CD4-positive, CD25-positive, alpha-beta regulatory T cell (primary cell): ENCODE measurements at regions not wholly inside any gene's neighbourhood (a gene's known extent, or its start where the extent isn't known, plus 50 kb on each side); places are given as distances from the start of the nearest gene placed in this dataset.

Source experiments
- ATAC-seq, 2 donors: fragments of 150-1000 bp; cut with Tn5 transposase; one replicate each; pipeline ENCODE4 v1.10.0; 2021; ENCODE audit warnings: low read depth in 2 of 2, moderate number of reproducible peaks in 2 of 2, moderate library complexity in 1 of 2
- DNase-seq, 3 donors: peaks; one replicate each; pipeline versions ENCODE4 v3.0.0 to v3.0.0-alpha.2; 2012 to 2022; ENCODE audit warnings: mixed read lengths in 1 of 3
- H3K27ac ChIP-seq: one replicate; pipeline ENCODE4 v1.7.0; 2013; ENCODE audit warnings: mild to moderate bottlenecking, low read length; ENCODE audit not compliant: insufficient read depth, poor library complexity, severe bottlenecking
- H3K27me3 ChIP-seq: one replicate; pipeline ENCODE4 v1.7.0; 2013; ENCODE audit warnings: low read length; ENCODE audit not compliant: control insufficient read depth, insufficient read depth
- H3K36me3 ChIP-seq: one replicate; pipeline ENCODE4 v1.7.0; 2013; ENCODE audit warnings: mild to moderate bottlenecking, low read length, moderate library complexity; ENCODE audit not compliant: control insufficient read depth, insufficient read depth
- H3K4me1 ChIP-seq: 2 replicates; pipeline ENCODE4 v1.7.0; 2013; ENCODE audit warnings: mild to moderate bottlenecking, low read length; ENCODE audit not compliant: insufficient read depth, control insufficient read depth, poor library complexity, severe bottlenecking
- H3K4me3 ChIP-seq: one replicate; pipeline ENCODE4 v1.7.0; 2013; ENCODE audit warnings: low read depth, mild to moderate bottlenecking, low read length, moderate library complexity
- H3K9me3 ChIP-seq, 2 experiments: 1 replicate in 1 of 2; 2 replicates in 1 of 2; pipeline ENCODE4 v1.7.0; 2013; ENCODE audit warnings: low read length in 2 of 2, mild to moderate bottlenecking in 1 of 2, moderate library complexity in 1 of 2; ENCODE audit not compliant: control insufficient read depth in 2 of 2
- H3K27ac Mint-ChIP-seq, 3 donors: one replicate each; pipeline ENCODE4 v1.8.0; 2020 to 2022; ENCODE audit warnings: mild to moderate bottlenecking in 3 of 3, mixed read lengths in 3 of 3, moderate library complexity in 2 of 3
- H3K27me3 Mint-ChIP-seq: one replicate; pipeline ENCODE4 v1.8.0; 2022; ENCODE audit warnings: mild to moderate bottlenecking, mixed read lengths
- H3K36me3 Mint-ChIP-seq: one replicate; pipeline ENCODE4 v1.8.0; 2020; ENCODE audit warnings: mixed read lengths
- H3K4me1 Mint-ChIP-seq, 4 donors: one replicate each; pipeline ENCODE4 v1.8.0; 2020 to 2022; ENCODE audit warnings: mixed read lengths in 4 of 4, mild to moderate bottlenecking in 1 of 4
- H3K4me3 Mint-ChIP-seq, 4 donors: one replicate each; pipeline ENCODE4 v1.8.0; 2020 to 2022; ENCODE audit warnings: mild to moderate bottlenecking in 4 of 4, mixed read lengths in 4 of 4, moderate library complexity in 3 of 4
- H3K9me3 Mint-ChIP-seq, 7 donors: one replicate each; pipeline ENCODE4 v1.8.0; 2020 to 2022; ENCODE audit warnings: mixed read lengths in 7 of 7, mild to moderate bottlenecking in 3 of 7, moderate library complexity in 2 of 7

DNA sequence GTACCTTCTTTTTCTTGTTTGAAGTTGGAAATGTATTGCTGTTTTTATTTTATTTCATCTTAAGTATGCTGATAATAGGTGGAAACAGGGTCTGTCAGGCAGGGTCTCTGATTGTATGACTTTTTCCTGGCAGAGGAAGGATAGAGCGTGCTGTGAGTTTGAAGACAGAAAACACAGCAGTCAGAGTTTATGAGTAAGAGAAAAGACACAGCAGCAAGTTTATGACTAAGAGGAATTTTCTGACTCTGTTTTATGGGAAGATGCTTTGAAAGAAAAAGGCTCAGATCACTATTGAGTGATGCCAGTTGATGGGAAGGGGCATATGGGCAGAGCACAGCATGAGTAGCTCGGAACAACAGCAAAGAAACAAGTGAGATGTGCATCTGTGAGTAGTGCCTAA lies 379.1 kb downstream of the MEIS1 start:
- Histone ChIP-seq H3K27ac (no peak overlapping the region), H3K9me3 (no peaks in the 10 kb centered on the region), H3K4me3 (no peak overlapping the region), H3K36me3 (no peaks in the 10 kb centered on the region), H3K4me1 (no peaks in the 10 kb centered on the region), H3K27me3 (no peaks in the 10 kb centered on the region)
- no peaks in the 10 kb centered on the region for H3K36me3 Mint-ChIP-seq
- no peak overlapping the region for H3K27ac Mint-ChIP-seq
- peaks cover 0 to 7% (median 0%) of the 10 kb centered on the region in 7 donors for H3K9me3 Mint-ChIP-seq
- ATAC-seq, result no peak
- no peak for DNase-seq
- H3K4me1 Mint-ChIP-seq, result no peaks in the 10 kb centered on the region
- no peaks in the 10 kb centered on the region for H3K27me3 Mint-ChIP-seq
- no peak overlapping the region for H3K4me3 Mint-ChIP-seq

DNA sequence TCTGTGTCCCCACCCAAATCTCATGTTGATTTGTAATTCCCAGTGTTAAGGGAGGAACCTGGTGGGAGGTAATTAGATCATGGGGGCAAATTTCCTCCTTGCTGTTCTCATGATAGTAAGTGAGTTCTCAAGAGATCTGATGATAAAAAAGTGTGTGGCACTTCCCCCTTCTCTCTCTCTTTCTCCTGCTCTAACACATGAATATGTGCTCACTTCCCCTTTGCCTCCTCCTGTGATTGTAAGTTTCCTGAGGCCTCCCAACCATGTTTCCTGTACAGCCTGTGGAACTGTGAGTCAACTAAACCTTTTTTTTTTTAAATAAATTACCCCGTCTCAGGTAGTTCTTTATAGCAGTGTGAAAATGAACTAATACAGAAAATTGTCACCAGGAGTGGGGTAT lies 380.0 kb downstream of the MEIS1 start:
- Mint-ChIP-seq H3K36me3 (no peaks in the 10 kb centered on the region), H3K4me1 (no peaks in the 10 kb centered on the region)

GRCh38 chr2:66815886-66816285 lies 381.0 kb downstream of the MEIS1 start:
- Histone ChIP-seq H3K27me3 (no peaks in the 10 kb centered on the region), H3K27ac (no peak overlapping the region), H3K4me3 (no peak overlapping the region), H3K9me3 (no peaks in the 10 kb centered on the region), H3K4me1 (no peaks in the 10 kb centered on the region), H3K36me3 (no peaks in the 10 kb centered on the region)
- Mint-ChIP-seq H3K36me3 (no peaks in the 10 kb centered on the region), H3K27me3 (no peaks in the 10 kb centered on the region), H3K9me3 (peaks cover 0 to 6% (median 2%) of the 10 kb centered on the region in 7 donors), H3K4me1 (no peaks in the 10 kb centered on the region), H3K4me3 (no peak overlapping the region), H3K27ac (no peak overlapping the region)
- ATAC-seq (no peak), DNase-seq (no peak)

More for the DNA sequence above, 380.0 kb downstream of the MEIS1 start:
- ATAC-seq (no peak), DNase-seq (no peak)
- Histone ChIP-seq H3K27ac (no peak overlapping the region), H3K9me3 (no peaks in the 10 kb centered on the region), H3K27me3 (no peaks in the 10 kb centered on the region), H3K4me3 (no peak overlapping the region), H3K4me1 (no peaks in the 10 kb centered on the region), H3K36me3 (no peaks in the 10 kb centered on the region)
- no peak overlapping the region for H3K4me3 Mint-ChIP-seq
- H3K27ac Mint-ChIP-seq, result no peak overlapping the region
- no peaks in the 10 kb centered on the region for H3K27me3 Mint-ChIP-seq
- peaks cover 0 to 7% (median 2%) of the 10 kb centered on the region in 7 donors for H3K9me3 Mint-ChIP-seq

DNA sequence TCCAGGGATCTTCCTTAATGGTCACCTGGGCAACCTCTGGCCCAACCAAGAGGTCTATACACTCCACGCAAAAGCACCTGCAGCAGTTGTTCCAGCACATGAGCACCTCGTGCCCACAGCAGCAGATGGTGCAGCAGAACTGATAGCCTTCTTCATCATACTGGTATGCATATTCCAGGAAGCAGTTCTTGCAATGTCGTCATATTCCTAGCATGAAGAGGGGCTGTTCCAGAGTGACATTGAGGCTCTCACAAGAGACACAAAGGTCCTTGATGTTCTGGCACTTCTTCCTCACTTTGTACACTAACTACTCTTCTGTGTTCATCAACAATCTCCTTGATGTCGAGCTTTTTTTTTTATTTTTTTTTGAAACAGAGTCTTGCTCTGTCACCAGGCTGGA lies 386.2 kb downstream of the MEIS1 start:
- no peak overlapping the region for H3K4me3 ChIP-seq
- no peaks in the 10 kb centered on the region for H3K4me1 ChIP-seq
- DNase-seq (no peak), ATAC-seq (no peak)
- H3K9me3 Mint-ChIP-seq, result peaks cover 0 to 10% (median 3%) of the 10 kb centered on the region in 7 donors
- no peaks in the 10 kb centered on the region for H3K9me3 ChIP-seq
- H3K4me1 Mint-ChIP-seq, result no peaks in the 10 kb centered on the region
- H3K36me3 Mint-ChIP-seq, result no peaks in the 10 kb centered on the region
- H3K27ac Mint-ChIP-seq, result no peak overlapping the region
- H3K36me3 ChIP-seq, result no peaks in the 10 kb centered on the region
- no peaks in the 10 kb centered on the region for H3K27me3 ChIP-seq
- H3K27me3 Mint-ChIP-seq, result no peaks in the 10 kb centered on the region
- no peak overlapping the region for H3K27ac ChIP-seq
- no peak overlapping the region for H3K4me3 Mint-ChIP-seq

DNA sequence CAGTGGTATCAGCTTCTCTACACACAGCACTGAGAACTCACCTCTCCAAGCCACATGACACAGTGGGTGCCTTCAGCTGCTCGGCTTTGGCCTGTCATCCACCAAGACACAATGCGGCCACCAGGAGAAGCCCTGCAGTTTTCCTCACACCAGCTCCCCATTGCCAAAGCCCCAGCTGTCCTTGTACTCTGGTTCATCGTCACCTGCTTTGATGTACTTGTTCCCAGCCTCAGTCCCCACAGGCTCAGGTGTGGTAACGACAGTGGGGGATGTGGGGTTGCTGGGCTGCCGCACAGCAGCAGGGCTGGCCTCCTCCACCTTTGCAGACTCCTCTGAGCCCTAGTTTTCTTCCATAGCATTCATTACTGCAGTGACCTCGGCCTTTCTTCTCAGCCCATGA lies 387.3 kb downstream of the MEIS1 start:
- Mint-ChIP-seq H3K9me3 (peaks cover 0 to 8% (median 2%) of the 10 kb centered on the region in 7 donors), H3K36me3 (no peaks in the 10 kb centered on the region), H3K4me1 (no peaks in the 10 kb centered on the region), H3K27me3 (no peaks in the 10 kb centered on the region), H3K27ac (no peak overlapping the region), H3K4me3 (no peak overlapping the region)
- Histone ChIP-seq H3K27ac (no peak overlapping the region), H3K9me3 (no peaks in the 10 kb centered on the region), H3K27me3 (no peaks in the 10 kb centered on the region), H3K4me1 (no peaks in the 10 kb centered on the region), H3K36me3 (no peaks in the 10 kb centered on the region), H3K4me3 (no peak overlapping the region)
- no peak for DNase-seq
- no peak for ATAC-seq

GRCh38 chr2:66824926-66825325 lies 390.0 kb downstream of the MEIS1 start:
- Histone ChIP-seq H3K4me3 (no peak overlapping the region), H3K36me3 (no peaks in the 10 kb centered on the region), H3K4me1 (no peaks in the 10 kb centered on the region), H3K27me3 (no peaks in the 10 kb centered on the region), H3K27ac (no peak overlapping the region), H3K9me3 (no peaks in the 10 kb centered on the region)
- Mint-ChIP-seq H3K4me1 (no peaks in the 10 kb centered on the region), H3K4me3 (no peak overlapping the region), H3K27ac (no peak overlapping the region), H3K27me3 (no peaks in the 10 kb centered on the region), H3K9me3 (peaks cover 0 to 11% (median 2%) of the 10 kb centered on the region in 7 donors), H3K36me3 (no peaks in the 10 kb centered on the region)
- DNase-seq (no peak), ATAC-seq (no peak)

GRCh38 chr2:66827851-66828250 lies 392.9 kb downstream of the MEIS1 start:
- no peak overlapping the region for H3K4me3 Mint-ChIP-seq

DNA sequence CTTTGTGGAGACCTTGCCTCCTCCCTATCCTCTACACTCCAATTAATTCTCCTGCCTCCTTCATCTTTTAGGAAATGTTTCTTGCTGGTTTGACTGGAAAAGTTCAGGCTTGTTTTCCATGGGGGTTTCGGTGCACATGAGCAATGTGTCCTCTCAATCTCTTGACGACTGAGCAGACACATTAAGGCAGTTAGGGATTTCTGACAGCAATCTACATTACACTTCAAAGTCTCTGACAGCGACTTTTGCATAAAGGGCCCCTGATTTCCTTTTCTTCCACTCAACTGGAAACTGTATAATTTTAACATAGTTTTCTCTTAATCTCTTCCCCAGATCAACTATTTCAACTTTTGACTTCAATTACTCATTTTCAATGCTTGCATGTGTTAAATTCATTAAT lies 394.0 kb downstream of the MEIS1 start:
- Mint-ChIP-seq H3K4me3 (no peak overlapping the region), H3K4me1 (no peaks in the 10 kb centered on the region), H3K36me3 (no peaks in the 10 kb centered on the region), H3K27me3 (no peaks in the 10 kb centered on the region), H3K27ac (no peak overlapping the region), H3K9me3 (peaks cover 0 to 5% (median 3%) of the 10 kb centered on the region in 7 donors)
- H3K36me3 ChIP-seq, result no peaks in the 10 kb centered on the region
- no peak for ATAC-seq
- DNase-seq, result no peak
- H3K27me3 ChIP-seq, result no peaks in the 10 kb centered on the region
- no peaks in the 10 kb centered on the region for H3K4me1 ChIP-seq
- H3K4me3 ChIP-seq, result no peak overlapping the region
- no peak overlapping the region for H3K27ac ChIP-seq
- no peaks in the 10 kb centered on the region for H3K9me3 ChIP-seq

More at GRCh38 chr2:66827851-66828250, 392.9 kb downstream of the MEIS1 start:
- ATAC-seq (no peak), DNase-seq (no peak)
- Mint-ChIP-seq H3K36me3 (no peaks in the 10 kb centered on the region), H3K4me1 (no peaks in the 10 kb centered on the region), H3K27me3 (no peaks in the 10 kb centered on the region), H3K27ac (no peak overlapping the region), H3K9me3 (peaks cover 0 to 5% (median 3%) of the 10 kb centered on the region in 7 donors)
- Histone ChIP-seq H3K4me3 (no peak overlapping the region), H3K9me3 (no peaks in the 10 kb centered on the region), H3K4me1 (no peaks in the 10 kb centered on the region), H3K27ac (no peak overlapping the region), H3K27me3 (no peaks in the 10 kb centered on the region), H3K36me3 (no peaks in the 10 kb centered on the region)
